ENCODE measurements at regions not wholly inside any gene's neighbourhood (a gene's known extent, or its start where the extent isn't known, plus 50 kb on each side); places are given as distances from the start of the nearest gene placed in this dataset.

- TF ChIP-seq CTCF (conservative IDR thresholded peaks at IDR 0.05 in 1 of 2, IDR thresholded peaks at IDR 0.05 in 1 of 2; ENCODE audit: low read depth in 1 of 2, low read length in 2 of 2) (no peak), EZH2 (IDR thresholded peaks at IDR 0.05; ENCODE audit: low read length, missing control alignments) (no peak)
Measured at GRCh38 chr19:31111741-31112140, 237.5 kb downstream of the TSHZ3 start.

Measured in fibroblast of lung (primary cell).